ENCODE measurements at regions not wholly inside any gene's neighbourhood (a gene's known extent, or its start where the extent isn't known, plus 50 kb on each side); places are given as distances from the start of the nearest gene placed in this dataset.

- Histone ChIP-seq H3K9ac (ENCODE audit: low read length) (no peak overlapping the region), H3K27me3 (ENCODE audit: low read length) (no peaks in the 10 kb centered on the region), H3F3A (ENCODE audit: low read length, unreplicated experiment) (no peaks in the 10 kb centered on the region), H3K9me3 (ENCODE audit: low read length) (no peaks in the 10 kb centered on the region), H3K79me2 (ENCODE audit: low read length) (no peaks in the 10 kb centered on the region), H3K36me3 (ENCODE audit: low read depth, low read length) (no peaks in the 10 kb centered on the region), H3K4me3 (ENCODE audit: low read length) (no peak overlapping the region), H3K27ac (ENCODE audit: low read length) (no peak overlapping the region), H3K4me2 (ENCODE audit: low read length) (no peak overlapping the region), H3K4me1 (ENCODE audit: insufficient read depth, low read length) (peaks cover 20% of the 10 kb centered on the region; the same call in 1 of the 2 replicates), H4K20me1 (ENCODE audit: low read length) (no peaks in the 10 kb centered on the region), H2AFZ (ENCODE audit: low read length) (no peak overlapping the region), H3K9me2 (replicated peaks; ENCODE audit: low read length) (no peaks in the 10 kb centered on the region)
- POLR2A ChIA-PET (ENCODE audit: unreplicated experiment) = no interaction called here
- no TSS peak for BruUV-seq (replicated peaks)
- ATAC-seq = no peak
- intact Hi-C loops (cut with micrococcal nuclease) = no loop called here
- CTCF ChIA-PET = no interaction called here
- TF ChIP-seq EZH2 (IDR thresholded peaks at IDR 0.05; ENCODE audit: low read length, unreplicated experiment) (no peak), EZH2phosphoT487 (IDR thresholded peaks at IDR 0.05; ENCODE audit: borderline replicate concordance, low read length) (no peak), CTCF (conservative IDR thresholded peaks at IDR 0.05; ENCODE audit: low read depth, low read length) (no peak)
- DNase-seq = no peak
These were observed 970.4 kb downstream of the RPA4 start for GRCh38 chrX:97854086-97854485.

- ChIA-PET CTCF (no interaction called here), POLR2A (ENCODE audit: unreplicated experiment) (no interaction called here)
- Histone ChIP-seq H3K9me2 (replicated peaks; ENCODE audit: low read length) (no peaks in the 10 kb centered on the region), H3K4me2 (ENCODE audit: low read length) (peak overlapping the region; percentile 10; the same call in 1 of the 2 replicates), H2AFZ (ENCODE audit: low read length) (no peak overlapping the region), H3K9ac (ENCODE audit: low read length) (no peak overlapping the region), H4K20me1 (ENCODE audit: low read length) (no peaks in the 10 kb centered on the region), H3K36me3 (ENCODE audit: low read depth, low read length) (no peaks in the 10 kb centered on the region), H3K79me2 (ENCODE audit: low read length) (no peaks in the 10 kb centered on the region), H3K9me3 (ENCODE audit: low read length) (no peaks in the 10 kb centered on the region), H3K4me3 (ENCODE audit: low read length) (no peak overlapping the region), H3K27me3 (ENCODE audit: low read length) (no peaks in the 10 kb centered on the region), H3K27ac (ENCODE audit: low read length) (peak overlapping the region; percentile 25; the same call in 1 of the 2 replicates), H3K4me1 (ENCODE audit: insufficient read depth, low read length) (peaks cover 21% of the 10 kb centered on the region), H3F3A (ENCODE audit: low read length, unreplicated experiment) (no peaks in the 10 kb centered on the region)
- intact Hi-C loops (cut with micrococcal nuclease) = no loop called here
- DNase-seq (peak; percentile 63), ATAC-seq (no peak)
- TF ChIP-seq EZH2phosphoT487 (IDR thresholded peaks at IDR 0.05; ENCODE audit: borderline replicate concordance, low read length) = no peak
- no peak for TF ChIP-seq CTCF (conservative IDR thresholded peaks at IDR 0.05; ENCODE audit: low read depth, low read length)
- TF ChIP-seq EZH2 (IDR thresholded peaks at IDR 0.05; ENCODE audit: low read length, unreplicated experiment) = no peak
- no TSS peak for BruUV-seq (replicated peaks)
These were observed 974.9 kb downstream of the RPA4 start for GRCh38 chrX:97858592-97858991.

- no TSS peak for BruUV-seq (replicated peaks)
- H3K4me1 ChIP-seq (ENCODE audit: insufficient read depth, low read length) = peaks cover 21% of the 10 kb centered on the region
- H3K27ac ChIP-seq (ENCODE audit: low read length) = peak overlapping the region; percentile 58
- no peaks in the 10 kb centered on the region for H4K20me1 ChIP-seq (ENCODE audit: low read length)
- ATAC-seq (peak; percentile 53), DNase-seq (peak; percentile 79)
- H3K36me3 ChIP-seq (ENCODE audit: low read depth, low read length) = no peaks in the 10 kb centered on the region
- H3K9me3 ChIP-seq (ENCODE audit: low read length) = no peaks in the 10 kb centered on the region
- H3K27me3 ChIP-seq (ENCODE audit: low read length) = no peaks in the 10 kb centered on the region
- ChIA-PET CTCF (no interaction called here), POLR2A (ENCODE audit: unreplicated experiment) (no interaction called here)
- no peaks in the 10 kb centered on the region for H3K79me2 ChIP-seq (ENCODE audit: low read length)
- no peak overlapping the region for H3K9ac ChIP-seq (ENCODE audit: low read length)
- TF ChIP-seq EZH2 (IDR thresholded peaks at IDR 0.05; ENCODE audit: low read length, unreplicated experiment) (no peak), CTCF (conservative IDR thresholded peaks at IDR 0.05; ENCODE audit: low read depth, low read length) (no peak), EZH2phosphoT487 (IDR thresholded peaks at IDR 0.05; ENCODE audit: borderline replicate concordance, low read length) (no peak)
- intact Hi-C loops (cut with micrococcal nuclease) = no loop called here
- H3F3A ChIP-seq (ENCODE audit: low read length, unreplicated experiment) = no peaks in the 10 kb centered on the region
- H2AFZ ChIP-seq (ENCODE audit: low read length) = 0 out of 2 replicates have a peak overlapping the region, but pooled peaks have one; percentile 37
- H3K4me3 ChIP-seq (ENCODE audit: low read length) = no peak overlapping the region
- H3K4me2 ChIP-seq (ENCODE audit: low read length) = peak overlapping the region; percentile 59
- no peaks in the 10 kb centered on the region for H3K9me2 ChIP-seq (replicated peaks; ENCODE audit: low read length)
These were observed 976.5 kb downstream of the RPA4 start for GRCh38 chrX:97860226-97860625.
